ENCODE measurements at regions not wholly inside any gene's neighbourhood (a gene's known extent, or its start where the extent isn't known, plus 50 kb on each side); places are given as distances from the start of the nearest gene placed in this dataset.
A peak's percentile ranks its signal among the peaks of the same experiment; 100 is the strongest.

- H2AFZ ChIP-seq (ENCODE audit: low read length) = peak overlapping the region; percentile 87; the same call in 1 of the 2 replicates
- no peak overlapping the region for H4K8ac ChIP-seq (ENCODE audit: extremely low read depth, insufficient read depth, low read length)
- H3K79me1 ChIP-seq (ENCODE audit: low read depth, low read length) = no peaks in the 10 kb centered on the region
- no peak overlapping the region for H2BK5ac ChIP-seq (ENCODE audit: low read depth, low read length)
- POLR2A ChIA-PET (ENCODE audit: partially characterized antibody) = no interaction called here
- no peak overlapping the region for H3K9ac ChIP-seq (replicated peaks in 1 of 4; ENCODE audit: extremely low read depth in 1 of 4, low read depth in 3 of 4, low read length in 3 of 4)
- no peak overlapping the region for H4K91ac ChIP-seq (replicated peaks; ENCODE audit: insufficient read length, low read length)
- no peaks in the 10 kb centered on the region for H3K23me2 ChIP-seq (ENCODE audit: low read depth, low read length)
- FAIRE-seq = no peak
- H2AK5ac ChIP-seq (ENCODE audit: low read depth, low read length) = no peak overlapping the region
- TF ChIP-seq ATF3 (IDR thresholded peaks at IDR 0.05; ENCODE audit: insufficient read depth, low read depth, low read length) (no peak), KDM5A (IDR thresholded peaks at IDR 0.05; ENCODE audit: low read length) (no peak), HDAC6 (IDR thresholded peaks at IDR 0.05; ENCODE audit: low read depth, low read length) (no peak), RFX5 (IDR thresholded peaks at IDR 0.05; ENCODE audit: borderline replicate concordance, low read depth, low read length) (no peak), POU5F1 (IDR thresholded peaks at IDR 0.05; ENCODE audit: low read depth, low read length) (no peak), SUZ12 (IDR thresholded peaks at IDR 0.05; ENCODE audit: low read length) (no peak), TBP (IDR thresholded peaks at IDR 0.05; ENCODE audit: low read depth, low read length) (no peak), RAD21 (IDR thresholded peaks at IDR 0.05 in 1 of 2, conservative IDR thresholded peaks at IDR 0.05 in 1 of 2; ENCODE audit: low read depth in 2 of 2, low read length in 2 of 2) (no peak), NANOG (IDR thresholded peaks at IDR 0.05; ENCODE audit: insufficient read depth, low read depth, low read length, poor library complexity, severe bottlenecking) (no peak)
- H3K27ac ChIP-seq (ENCODE audit: low read depth, low read length) = no peak overlapping the region
- no peak overlapping the region for H3K56ac ChIP-seq (replicated peaks; ENCODE audit: insufficient read length, low read depth, low read length)
- CTCF ChIA-PET (ENCODE audit: partially characterized antibody) = interaction anchor here (1.4 kb wide), 2 partner anchors 9 to 121 kb away, joined by 3 to 4 read pairs; no protein-coding TSS in a partner anchor
- H2BK120ac ChIP-seq (replicated peaks; ENCODE audit: low read depth, low read length) = no peak overlapping the region
- no peak for DNase-seq (ENCODE audit: low read depth in 1 of 2, low spot score in 2 of 2)
- no peak overlapping the region for H2BK12ac ChIP-seq (ENCODE audit: low read depth, low read length)
- no peaks in the 10 kb centered on the region for H4K20me1 ChIP-seq (replicated peaks in 1 of 2; ENCODE audit: control insufficient read depth in 1 of 2, insufficient read depth in 2 of 2, low read length in 2 of 2)
- H3K4ac ChIP-seq (replicated peaks; ENCODE audit: insufficient read length, low read depth, low read length) = no peak overlapping the region
- H3K27me3 ChIP-seq (replicated peaks in 1 of 4; ENCODE audit: control insufficient read depth in 3 of 4, extremely low read depth in 1 of 4, insufficient read depth in 3 of 4, low read length in 3 of 4) = no peaks in the 10 kb centered on the region
- H3K79me2 ChIP-seq (ENCODE audit: control insufficient read depth in 1 of 2, insufficient read depth in 2 of 2, low read length in 2 of 2) = no peaks in the 10 kb centered on the region
- WGBS, 2 experiments (ENCODE audit: extremely low coverage in 1 of 2, insufficient coverage in 1 of 2, insufficient read length in 1 of 2, insufficient replicate concordance in 2 of 2, low coverage in 1 of 2, low lambda C conversion rate in 2 of 2, missing lambda C conversion rate in 1 of 2) = 93% methylated on average over 2 of the region's 2 CpGs; no CpG with 5 or more reads in 1 of the 2 experiments
- no peaks in the 10 kb centered on the region for H3K4me1 ChIP-seq (replicated peaks in 1 of 4; ENCODE audit: control insufficient read depth in 3 of 4, insufficient read depth in 4 of 4, low read length in 3 of 4)
- H3K4me2 ChIP-seq (ENCODE audit: insufficient read depth in 1 of 2, low read depth in 2 of 2, low read length in 2 of 2) = no peak overlapping the region
- no peaks in the 10 kb centered on the region for H3K36me3 ChIP-seq (ENCODE audit: control insufficient read depth in 2 of 4, insufficient read depth in 4 of 4, low read length in 3 of 4)
- H3K4me3 ChIP-seq (ENCODE audit: extremely low read depth in 1 of 4, insufficient read depth in 2 of 4, low read depth in 3 of 4, low read length in 4 of 4) = no peak overlapping the region
- H3K23ac ChIP-seq (ENCODE audit: insufficient read length) = no peak overlapping the region
- no peak overlapping the region for H3K18ac ChIP-seq (ENCODE audit: extremely low read depth, low read length)
- no peak overlapping the region for H2BK20ac ChIP-seq (ENCODE audit: low read length)
- no peak overlapping the region for H4K5ac ChIP-seq (ENCODE audit: insufficient read length, low read depth, low read length)
- H2BK15ac ChIP-seq (ENCODE audit: low read length) = no peak overlapping the region
- no peaks in the 10 kb centered on the region for H3K9me3 ChIP-seq (ENCODE audit: insufficient read depth in 2 of 2, low read depth in 1 of 2, low read length in 1 of 2)
- H3K14ac ChIP-seq (ENCODE audit: insufficient read length) = no peak overlapping the region
Measured at GRCh38 chr7:15128716-15129115, 226.2 kb upstream of the DGKB start.
